Spleen (tissue), 7 donors: ENCODE measurements at regions not wholly inside any gene's neighbourhood (a gene's known extent, or its start where the extent isn't known, plus 50 kb on each side); places are given as distances from the start of the nearest gene placed in this dataset.

ENCODE experiments used
- POLR2A ChIP-seq, 3 donors: fragments of 450-650 bp; IDR thresholded peaks; one replicate each; pipeline ENCODE4 v1.5.1; 2017; ENCODE audit warnings: antibody characterized with exemption in 3 of 3, mild to moderate bottlenecking in 1 of 3
- POLR2AphosphoS5 ChIP-seq, 3 donors: sonication (generic); formaldehyde crosslinking; IDR thresholded peaks; one replicate each; pipeline ENCODE4 v1.5.1; 2017; ENCODE audit warnings: antibody characterized with exemption in 3 of 3
- TF ChIP-seq, protein P1 (sequence below), 11 experiments: fragments of 200-600 bp in 7 of 11; fragments of 450-650 bp in 4 of 11; sonication (generic) in 4 of 11; IDR thresholded peaks in 8 of 11; conservative IDR thresholded peaks in 3 of 11; 1 replicate in 7 of 11; 2 replicates in 4 of 11; pipeline versions ENCODE4 v1.4.0 to v1.8.0; 2016 to 2021; ENCODE audit warnings: antibody characterized with exemption in 11 of 11, inconsistent platforms in 4 of 11, mild to moderate bottlenecking in 1 of 11
- donor health status: DM: no; HTN: no; CAD: no; lungs with moderate emphysema.
- donor health status: DM: no; HTN: no; CAD: no.
- donor health status: DM: no; HTN: no; CAD: no.

DNA sequence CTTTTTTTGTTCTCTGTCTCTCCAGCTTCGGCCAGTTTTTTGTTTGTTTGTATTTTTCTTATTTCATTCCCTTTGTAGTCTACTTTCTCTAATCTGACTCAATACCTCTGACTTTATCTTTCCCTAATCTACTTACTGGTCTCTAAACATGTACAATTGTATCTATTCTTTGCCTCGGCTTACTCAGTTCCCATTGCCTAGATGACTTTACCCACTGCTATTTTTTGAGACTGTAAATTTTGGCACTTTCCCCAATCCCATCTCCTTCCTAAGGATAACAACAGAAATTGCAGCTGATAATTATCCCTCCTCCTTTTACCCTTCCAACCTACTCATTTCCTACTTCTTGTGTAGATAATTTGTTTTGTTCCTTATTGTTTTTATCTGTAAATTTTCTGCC lies 511.1 kb downstream of the RPL10L start:
- TF ChIP-seq, protein P1, sequence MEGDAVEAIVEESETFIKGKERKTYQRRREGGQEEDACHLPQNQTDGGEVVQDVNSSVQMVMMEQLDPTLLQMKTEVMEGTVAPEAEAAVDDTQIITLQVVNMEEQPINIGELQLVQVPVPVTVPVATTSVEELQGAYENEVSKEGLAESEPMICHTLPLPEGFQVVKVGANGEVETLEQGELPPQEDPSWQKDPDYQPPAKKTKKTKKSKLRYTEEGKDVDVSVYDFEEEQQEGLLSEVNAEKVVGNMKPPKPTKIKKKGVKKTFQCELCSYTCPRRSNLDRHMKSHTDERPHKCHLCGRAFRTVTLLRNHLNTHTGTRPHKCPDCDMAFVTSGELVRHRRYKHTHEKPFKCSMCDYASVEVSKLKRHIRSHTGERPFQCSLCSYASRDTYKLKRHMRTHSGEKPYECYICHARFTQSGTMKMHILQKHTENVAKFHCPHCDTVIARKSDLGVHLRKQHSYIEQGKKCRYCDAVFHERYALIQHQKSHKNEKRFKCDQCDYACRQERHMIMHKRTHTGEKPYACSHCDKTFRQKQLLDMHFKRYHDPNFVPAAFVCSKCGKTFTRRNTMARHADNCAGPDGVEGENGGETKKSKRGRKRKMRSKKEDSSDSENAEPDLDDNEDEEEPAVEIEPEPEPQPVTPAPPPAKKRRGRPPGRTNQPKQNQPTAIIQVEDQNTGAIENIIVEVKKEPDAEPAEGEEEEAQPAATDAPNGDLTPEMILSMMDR (IDR thresholded peaks at IDR 0.05 in 8 of 11, conservative IDR thresholded peaks at IDR 0.05 in 3 of 11) = no peak
- TF ChIP-seq POLR2AphosphoS5 (IDR thresholded peaks at IDR 0.05) = no peak
- TF ChIP-seq POLR2A (IDR thresholded peaks at IDR 0.05) = no peak
